ENCODE measurements at regions not wholly inside any gene's neighbourhood (a gene's known extent, or its start where the extent isn't known, plus 50 kb on each side); places are given as distances from the start of the nearest gene placed in this dataset.

GRCh38 chr11:131108760-131109159 lies 192.5 kb upstream of the SNX19 start:
- no peak for TF ChIP-seq CTCF (IDR thresholded peaks at IDR 0.05; ENCODE audit: insufficient read depth, low read length)
- no peak for DNase-seq (ENCODE audit: low read depth)
- no peak overlapping the region for H3K4me3 ChIP-seq (ENCODE audit: low read depth, low read length)

GRCh38 chr11:131109257-131109656 lies 193.0 kb upstream of the SNX19 start:
- DNase-seq (ENCODE audit: low read depth), result no peak
- TF ChIP-seq CTCF (IDR thresholded peaks at IDR 0.05; ENCODE audit: insufficient read depth, low read length), result no peak
- no peak overlapping the region for H3K4me3 ChIP-seq (ENCODE audit: low read depth, low read length)

DNA sequence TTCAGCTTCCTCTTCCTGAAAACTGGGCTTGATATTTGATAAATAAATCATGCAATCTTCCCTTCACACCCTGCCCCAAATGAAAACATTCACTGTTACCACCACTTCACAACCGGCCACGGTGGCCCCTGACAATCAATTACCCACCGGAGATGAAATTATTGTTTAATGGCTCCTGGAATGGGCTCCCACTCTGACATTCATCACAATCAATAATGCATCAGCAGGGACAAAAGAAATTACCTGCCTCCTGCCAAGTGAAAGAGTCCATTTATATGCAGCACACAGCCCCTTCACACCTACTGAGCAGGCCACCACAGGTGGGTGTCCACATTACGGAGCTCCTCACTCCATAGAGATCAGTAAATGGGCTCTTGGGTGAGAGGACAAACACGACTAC lies 193.5 kb upstream of the SNX19 start:
- H3K4me3 ChIP-seq (ENCODE audit: low read depth, low read length), result no peak overlapping the region
- no peak for DNase-seq (ENCODE audit: low read depth)
- no peak for TF ChIP-seq CTCF (IDR thresholded peaks at IDR 0.05; ENCODE audit: insufficient read depth, low read length)

DNA sequence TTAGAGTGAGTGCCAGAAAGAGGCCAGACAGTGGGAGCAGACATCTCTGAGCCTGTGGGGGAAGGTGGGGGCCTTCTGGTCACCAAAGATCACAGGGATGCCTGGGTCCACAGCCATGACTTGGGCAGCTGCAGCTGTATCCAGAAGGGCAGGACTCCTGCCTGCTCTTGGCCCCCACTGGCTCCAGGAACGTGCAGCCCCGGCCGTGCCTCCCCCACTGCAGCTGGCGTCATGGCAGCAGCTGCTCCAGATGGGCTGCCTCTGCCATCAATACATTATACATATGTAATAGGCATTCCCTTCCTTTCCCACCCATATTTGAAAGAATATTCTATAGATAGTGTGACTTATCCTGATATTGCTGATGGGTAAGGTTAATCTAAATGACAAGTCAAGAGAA lies 195.5 kb upstream of the SNX19 start:
- TF ChIP-seq CTCF (IDR thresholded peaks at IDR 0.05; ENCODE audit: insufficient read depth, low read length), result no peak
- DNase-seq (ENCODE audit: low read depth), result no peak
- no peak overlapping the region for H3K4me3 ChIP-seq (ENCODE audit: low read depth, low read length)

- no peak for TF ChIP-seq CTCF (IDR thresholded peaks at IDR 0.05; ENCODE audit: insufficient read depth, low read length)
- no peak overlapping the region for H3K4me3 ChIP-seq (ENCODE audit: low read depth, low read length)
- no peak for DNase-seq (ENCODE audit: low read depth)
Observed at GRCh38 chr11:131118247-131118646, 202.0 kb upstream of the SNX19 start.

DNA sequence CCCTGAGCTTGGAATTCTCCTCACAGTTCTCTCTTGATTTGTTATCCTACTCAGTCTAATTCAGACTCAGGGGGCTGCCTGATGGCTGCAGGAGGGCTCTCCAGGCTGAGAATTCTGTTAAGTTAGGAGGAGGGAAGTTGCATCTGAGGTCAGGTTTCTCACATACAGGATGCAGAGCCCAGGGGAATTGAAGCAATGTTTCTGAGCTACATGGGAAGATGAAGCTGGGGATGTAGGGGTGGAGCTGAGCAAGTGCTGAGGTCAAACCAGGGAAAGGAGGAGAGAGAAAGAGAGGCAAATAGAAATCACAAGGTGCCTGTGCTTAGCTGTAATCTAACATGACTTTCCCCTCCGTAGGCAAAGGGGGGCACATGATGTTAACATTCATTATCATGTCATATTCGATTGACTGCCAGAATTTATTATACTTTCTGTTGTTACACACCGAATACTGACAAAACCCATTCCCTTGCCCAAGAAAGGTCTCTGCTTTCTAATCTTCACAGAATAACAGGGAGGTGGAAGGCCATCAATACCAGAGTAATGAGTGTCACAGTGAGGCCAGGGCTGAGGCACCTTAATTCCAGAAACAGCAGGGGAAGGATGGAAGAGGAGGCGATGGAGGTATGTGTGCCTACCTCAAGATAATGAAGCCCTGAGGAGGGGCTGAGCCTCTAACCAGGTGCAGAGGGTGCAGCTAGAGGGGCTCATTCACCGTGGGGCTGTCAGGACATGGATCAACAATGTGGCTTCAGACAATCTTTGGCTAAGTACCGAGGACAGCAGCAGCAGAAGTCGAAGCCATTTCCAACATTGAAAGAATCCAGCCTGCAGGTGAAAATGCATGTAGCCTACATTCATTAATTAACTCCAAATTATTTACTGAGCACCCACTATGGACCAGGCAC lies 205.4 kb upstream of the SNX19 start:
- no peak for DNase-seq (ENCODE audit: low read depth)
- TF ChIP-seq CTCF (IDR thresholded peaks at IDR 0.05; ENCODE audit: insufficient read depth, low read length), result no peak
- no peak overlapping the region for H3K4me3 ChIP-seq (ENCODE audit: low read depth, low read length)
